Tibial nerve (tissue), 4 donors: ENCODE measurements at regions not wholly inside any gene's neighbourhood (a gene's known extent, or its start where the extent isn't known, plus 50 kb on each side); places are given as distances from the start of the nearest gene placed in this dataset.

Experiments
- EP300 ChIP-seq, 2 donors: sonication (generic); formaldehyde crosslinking; IDR thresholded peaks; one replicate each; pipeline ENCODE4 v1.6.1; 2017; ENCODE audit warnings: antibody characterized with exemption in 2 of 2, mild to moderate bottlenecking in 1 of 2
- POLR2A ChIP-seq, 2 donors: fragments of 450-650 bp; IDR thresholded peaks; one replicate each; pipeline ENCODE4 v1.6.1; 2017; ENCODE audit warnings: antibody characterized with exemption in 2 of 2, mild to moderate bottlenecking in 2 of 2, moderate library complexity in 2 of 2
- TF ChIP-seq, protein P1 (sequence below), 5 experiments: fragments of 200-600 bp in 3 of 5; fragments of 450-650 bp in 2 of 5; sonication (generic) in 3 of 5; IDR thresholded peaks; one replicate each; pipeline ENCODE4 v1.5.1; 2016 to 2019; ENCODE audit warnings: antibody characterized with exemption in 5 of 5, mild to moderate bottlenecking in 3 of 5, moderate library complexity in 2 of 5

DNA sequence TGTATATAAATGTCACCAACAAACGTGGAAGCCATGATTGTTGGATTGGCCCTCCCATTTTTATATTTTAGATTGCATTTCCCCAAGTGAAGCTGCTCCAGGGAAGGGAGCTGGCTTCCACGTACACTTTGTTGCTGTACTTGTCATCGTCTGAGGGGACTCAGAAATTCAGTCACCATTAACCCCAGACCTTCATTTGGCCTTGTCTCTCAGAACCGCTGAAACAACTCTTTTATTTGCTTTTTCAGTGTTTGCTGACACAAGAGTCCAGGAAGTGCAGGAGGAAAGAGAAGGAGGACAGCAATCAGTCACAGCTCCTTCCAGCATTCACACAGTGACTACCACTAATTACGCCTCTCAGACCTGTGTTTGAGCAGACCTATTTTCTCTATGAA lies 276.5 kb downstream of the TBL1XR1 start:
- TF ChIP-seq, protein P1, sequence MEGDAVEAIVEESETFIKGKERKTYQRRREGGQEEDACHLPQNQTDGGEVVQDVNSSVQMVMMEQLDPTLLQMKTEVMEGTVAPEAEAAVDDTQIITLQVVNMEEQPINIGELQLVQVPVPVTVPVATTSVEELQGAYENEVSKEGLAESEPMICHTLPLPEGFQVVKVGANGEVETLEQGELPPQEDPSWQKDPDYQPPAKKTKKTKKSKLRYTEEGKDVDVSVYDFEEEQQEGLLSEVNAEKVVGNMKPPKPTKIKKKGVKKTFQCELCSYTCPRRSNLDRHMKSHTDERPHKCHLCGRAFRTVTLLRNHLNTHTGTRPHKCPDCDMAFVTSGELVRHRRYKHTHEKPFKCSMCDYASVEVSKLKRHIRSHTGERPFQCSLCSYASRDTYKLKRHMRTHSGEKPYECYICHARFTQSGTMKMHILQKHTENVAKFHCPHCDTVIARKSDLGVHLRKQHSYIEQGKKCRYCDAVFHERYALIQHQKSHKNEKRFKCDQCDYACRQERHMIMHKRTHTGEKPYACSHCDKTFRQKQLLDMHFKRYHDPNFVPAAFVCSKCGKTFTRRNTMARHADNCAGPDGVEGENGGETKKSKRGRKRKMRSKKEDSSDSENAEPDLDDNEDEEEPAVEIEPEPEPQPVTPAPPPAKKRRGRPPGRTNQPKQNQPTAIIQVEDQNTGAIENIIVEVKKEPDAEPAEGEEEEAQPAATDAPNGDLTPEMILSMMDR (IDR thresholded peaks at IDR 0.05) = no peak
- TF ChIP-seq POLR2A (IDR thresholded peaks at IDR 0.05) (no peak), EP300 (IDR thresholded peaks at IDR 0.05) (no peak)
